ENCODE measurements at regions not wholly inside any gene's neighbourhood (a gene's known extent, or its start where the extent isn't known, plus 50 kb on each side); places are given as distances from the start of the nearest gene placed in this dataset.

- H3K27ac ChIP-seq = no peak overlapping the region
These were observed 522.7 kb upstream of the CDH4 start for GRCh38 chr20:60729135-60729900.

GRCh38 chr20:60732322-60732721 is 519.7 kb upstream of the CDH4 start:
- Histone ChIP-seq H3K4me3 (no peak overlapping the region), H3K27ac (no peak overlapping the region)

More at GRCh38 chr20:60729135-60729900, 522.7 kb upstream of the CDH4 start:
- no peak overlapping the region for H3K4me3 ChIP-seq

GRCh38 chr20:60748086-60748485 is 504.0 kb upstream of the CDH4 start:
- no peak overlapping the region for H3K27ac ChIP-seq
- no peak overlapping the region for H3K4me3 ChIP-seq

- Histone ChIP-seq H3K27ac (no peak overlapping the region), H3K4me3 (no peak overlapping the region)
These were observed 502.1 kb upstream of the CDH4 start for GRCh38 chr20:60749804-60750602.

GRCh38 chr20:60750909-60751308 is 501.2 kb upstream of the CDH4 start:
- Histone ChIP-seq H3K27ac (no peak overlapping the region), H3K4me3 (no peak overlapping the region)

- Histone ChIP-seq H3K27ac (no peak overlapping the region), H3K4me3 (no peak overlapping the region)
These were observed 500.2 kb upstream of the CDH4 start for GRCh38 chr20:60751826-60752225.

- Histone ChIP-seq H3K27ac (no peak overlapping the region), H3K4me3 (no peak overlapping the region)
These were observed 499.2 kb upstream of the CDH4 start for GRCh38 chr20:60752741-60753420.

GRCh38 chr20:60754856-60755255 is 497.2 kb upstream of the CDH4 start:
- Histone ChIP-seq H3K4me3 (no peak overlapping the region), H3K27ac (no peak overlapping the region)

- Histone ChIP-seq H3K27ac (no peak overlapping the region), H3K4me3 (no peak overlapping the region)
These were observed 492.4 kb upstream of the CDH4 start for GRCh38 chr20:60759651-60760050.

GRCh38 chr20:60760256-60761000 is 491.6 kb upstream of the CDH4 start:
- Histone ChIP-seq H3K4me3 (no peak overlapping the region), H3K27ac (no peak overlapping the region)

- Histone ChIP-seq H3K4me3 (no peak overlapping the region), H3K27ac (no peak overlapping the region)
These were observed 491.0 kb upstream of the CDH4 start for GRCh38 chr20:60761056-60761455.

GRCh38 chr20:60762386-60762785 is 489.7 kb upstream of the CDH4 start:
- no peak overlapping the region for H3K27ac ChIP-seq

GRCh38 chr20:60764328-60764727 is 487.7 kb upstream of the CDH4 start:
- H3K27ac ChIP-seq = no peak overlapping the region
- no peak overlapping the region for H3K4me3 ChIP-seq

More at GRCh38 chr20:60762386-60762785, 489.7 kb upstream of the CDH4 start:
- H3K4me3 ChIP-seq = no peak overlapping the region

- H3K27ac ChIP-seq = no peak overlapping the region
- no peak overlapping the region for H3K4me3 ChIP-seq
These were observed 487.3 kb upstream of the CDH4 start for GRCh38 chr20:60764771-60765170.

- no peak overlapping the region for H3K27ac ChIP-seq
- H3K4me3 ChIP-seq = no peak overlapping the region
These were observed 486.1 kb upstream of the CDH4 start for GRCh38 chr20:60765821-60766403.

- Histone ChIP-seq H3K27ac (no peak overlapping the region), H3K4me3 (no peak overlapping the region)
These were observed 483.8 kb upstream of the CDH4 start for GRCh38 chr20:60768216-60768615.

- H3K4me3 ChIP-seq = no peak overlapping the region
- no peak overlapping the region for H3K27ac ChIP-seq
These were observed 471.6 kb upstream of the CDH4 start for GRCh38 chr20:60780388-60781025.

- Histone ChIP-seq H3K4me3 (no peak overlapping the region), H3K27ac (no peak overlapping the region)
These were observed 469.0 kb upstream of the CDH4 start for GRCh38 chr20:60782959-60783625.

- H3K4me3 ChIP-seq = no peak overlapping the region
- no peak overlapping the region for H3K27ac ChIP-seq
These were observed 466.8 kb upstream of the CDH4 start for GRCh38 chr20:60785301-60785700.
